Stimulated activated CD4-positive, alpha-beta T cell treated with anti-CD3 and anti-CD28 coated beads, Interleukin-15, amount 100 ng/mL, for 24 hours (primary cell): ENCODE measurements at regions not wholly inside any gene's neighbourhood (a gene's known extent, or its start where the extent isn't known, plus 50 kb on each side); places are given as distances from the start of the nearest gene placed in this dataset.
"Not testable (repeated sequence)": the region's sequence is repeated elsewhere in the genome, so short reads cannot be mapped to it uniquely, and the experiment has no call there.

Source experiments
- DNase-seq: peaks from one replicate; pipeline ENCODE4 v3.0.0-alpha.2; 2020

DNA sequence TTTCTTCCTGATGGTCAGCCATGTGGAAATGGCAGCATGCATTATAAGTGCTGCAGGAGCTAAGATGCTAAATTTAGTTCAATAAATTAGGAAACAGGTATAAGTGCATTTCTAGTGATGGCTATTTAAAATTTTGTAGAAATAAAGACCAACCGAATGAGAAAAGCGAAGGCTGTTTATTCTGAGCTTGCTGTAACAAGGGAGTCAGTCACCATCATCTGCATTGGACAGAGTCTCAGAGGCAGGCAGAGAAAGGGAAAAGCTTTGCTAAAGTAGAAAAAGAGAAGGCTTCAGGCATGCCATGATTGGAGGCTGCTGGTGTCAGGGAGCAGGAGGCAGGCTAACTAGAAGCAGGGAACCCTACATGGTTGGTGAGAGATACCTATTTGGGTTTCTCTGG is 451.0 kb downstream of the EDEM1 start:
- no peak for DNase-seq

DNA sequence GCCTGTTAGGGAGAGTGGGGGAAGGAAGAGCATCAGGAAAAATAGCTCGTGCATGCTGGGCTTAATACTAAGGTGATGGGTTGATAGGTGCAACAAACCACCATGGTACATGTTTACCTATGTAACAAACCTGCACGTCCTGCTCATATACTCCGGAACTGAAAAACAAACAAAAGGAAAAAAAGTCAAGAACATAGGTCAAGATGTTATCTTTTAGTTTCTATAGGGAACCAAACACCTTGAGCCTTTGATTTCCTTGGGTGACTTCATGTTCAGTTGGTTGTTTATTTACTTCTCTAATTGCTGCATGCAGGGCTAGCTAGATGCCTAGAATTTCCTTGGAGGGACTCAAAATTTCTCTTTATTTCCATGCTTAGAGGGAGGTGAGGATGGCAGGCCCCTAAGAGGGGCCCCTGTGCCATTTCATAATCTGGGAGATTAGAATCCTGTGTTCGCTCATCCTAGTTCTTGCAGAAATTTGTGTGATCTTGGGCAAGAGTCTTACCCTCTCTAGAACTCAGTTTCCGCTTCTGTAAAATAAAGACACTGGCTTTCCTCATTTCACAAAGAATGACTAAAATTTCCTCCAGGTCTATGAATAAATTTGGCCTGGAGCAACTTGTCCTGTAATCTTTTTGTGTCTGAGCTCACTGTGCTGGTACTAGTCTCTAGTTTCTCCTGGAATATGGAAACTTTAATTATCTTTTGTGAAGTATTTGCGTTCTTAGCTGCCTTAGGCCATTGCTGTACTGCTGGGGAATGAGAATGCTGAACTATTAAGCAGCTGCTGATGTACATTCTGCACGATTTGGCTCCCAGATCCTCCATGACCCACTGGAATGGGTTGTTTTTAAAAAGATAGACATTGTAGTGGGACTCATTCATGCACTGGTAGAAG is 457.5 kb downstream of the EDEM1 start:
- no peak for DNase-seq

DNA sequence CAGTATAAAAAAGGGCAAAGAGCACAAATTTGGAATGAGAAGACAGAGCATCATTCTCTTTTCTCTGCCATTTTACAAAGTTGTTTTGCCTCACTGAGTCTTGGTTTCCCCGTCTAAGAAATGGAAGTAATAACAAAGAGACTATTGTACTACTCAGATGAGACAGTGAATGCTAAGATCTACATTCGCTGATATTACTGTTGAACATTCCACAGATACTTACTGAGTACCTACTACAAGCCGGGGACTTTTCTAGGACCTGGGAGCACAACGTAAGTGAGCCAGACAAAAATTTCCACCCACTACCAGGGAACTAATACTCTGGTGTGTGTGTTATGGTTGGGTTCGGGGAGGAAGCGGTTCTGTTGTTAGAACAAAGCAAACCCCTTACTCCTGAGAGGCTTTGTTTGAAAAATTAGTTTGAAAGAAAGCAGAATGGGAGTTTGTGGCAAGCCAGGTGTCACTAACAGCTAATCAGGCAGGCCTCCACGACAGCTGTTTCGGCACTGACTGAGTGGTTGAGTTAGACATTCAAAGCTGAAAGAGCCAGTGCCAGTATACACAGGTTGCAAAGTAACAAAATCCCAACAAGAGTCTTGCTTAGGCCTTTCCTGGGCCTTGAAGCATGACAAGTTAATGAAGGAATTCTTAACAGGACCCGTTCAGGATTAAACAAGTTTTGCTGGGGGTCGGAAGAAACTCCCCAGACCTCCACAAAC is 458.3 kb downstream of the EDEM1 start:
- DNase-seq, result no peak

DNA sequence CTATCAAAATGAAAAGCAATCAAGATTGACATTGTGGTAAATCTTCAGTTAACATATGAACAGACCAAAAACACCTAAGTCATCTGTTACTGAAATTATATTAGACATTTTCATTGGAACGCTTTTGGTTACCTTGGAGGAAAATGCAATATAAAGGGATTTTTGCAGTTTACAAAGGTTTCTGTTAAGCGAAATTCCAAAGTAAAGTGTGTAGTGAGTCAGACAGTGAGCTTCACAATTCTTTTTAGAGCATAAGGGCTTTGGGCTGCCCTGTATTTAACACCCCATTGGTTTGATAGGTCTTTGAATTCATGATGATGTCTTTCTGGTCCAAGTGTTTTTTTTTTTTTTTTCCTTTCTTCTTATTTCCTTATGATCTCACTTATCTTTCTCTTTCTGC is 462.8 kb downstream of the EDEM1 start:
- DNase-seq, result no peak

DNA sequence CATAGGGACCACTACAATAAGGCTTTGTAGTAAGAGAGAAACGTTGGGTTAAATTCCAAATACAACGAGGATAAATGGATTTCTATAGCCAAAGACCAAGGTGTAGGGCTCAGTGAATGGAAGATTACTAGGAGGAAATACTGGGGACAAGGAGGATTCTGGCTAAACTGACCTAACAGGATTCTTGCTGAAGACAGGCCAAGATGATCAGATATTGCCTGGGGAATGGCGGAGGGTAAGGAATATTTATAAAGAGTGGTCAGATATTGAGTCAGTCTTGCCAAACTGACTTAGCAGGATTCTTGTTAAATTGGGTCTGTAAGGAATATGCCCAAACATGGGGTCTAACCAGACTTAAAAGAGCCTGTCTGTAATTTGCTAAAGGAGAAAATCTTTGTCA is 463.8 kb downstream of the EDEM1 start:
- DNase-seq, result no peak

DNA sequence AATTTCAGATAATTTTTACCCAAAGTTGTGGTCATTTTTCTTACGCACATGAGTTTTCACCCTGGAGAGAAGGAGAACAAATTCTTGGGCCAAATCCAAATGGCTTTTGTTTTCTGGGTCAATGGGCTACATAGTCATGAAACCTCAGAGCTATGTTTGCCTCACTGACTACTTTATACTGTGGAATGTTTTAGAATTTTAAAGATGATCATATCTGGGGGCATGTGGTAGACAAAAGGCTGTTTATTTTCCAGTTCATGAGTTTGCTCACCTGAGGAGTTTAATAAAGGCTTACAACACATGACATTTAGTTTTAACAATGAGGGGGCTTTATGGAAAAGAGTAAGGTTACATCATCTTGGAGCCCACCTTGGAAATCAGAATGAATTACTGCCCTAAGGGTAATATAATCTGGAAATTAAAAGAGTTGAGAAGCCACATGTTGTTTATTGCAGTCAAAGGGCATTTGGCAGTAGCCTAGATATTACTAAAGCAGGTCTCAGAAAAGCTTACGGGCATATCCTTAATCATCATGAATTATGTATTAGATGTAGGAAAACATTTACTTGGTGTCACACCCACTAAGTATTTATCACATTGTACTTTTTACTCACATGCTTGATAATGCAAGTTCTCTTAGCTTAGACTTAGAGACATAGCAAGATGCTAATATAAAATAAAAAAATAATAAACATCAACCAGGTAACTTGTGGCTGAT is 466.1 kb downstream of the EDEM1 start:
- DNase-seq, result no peak

DNA sequence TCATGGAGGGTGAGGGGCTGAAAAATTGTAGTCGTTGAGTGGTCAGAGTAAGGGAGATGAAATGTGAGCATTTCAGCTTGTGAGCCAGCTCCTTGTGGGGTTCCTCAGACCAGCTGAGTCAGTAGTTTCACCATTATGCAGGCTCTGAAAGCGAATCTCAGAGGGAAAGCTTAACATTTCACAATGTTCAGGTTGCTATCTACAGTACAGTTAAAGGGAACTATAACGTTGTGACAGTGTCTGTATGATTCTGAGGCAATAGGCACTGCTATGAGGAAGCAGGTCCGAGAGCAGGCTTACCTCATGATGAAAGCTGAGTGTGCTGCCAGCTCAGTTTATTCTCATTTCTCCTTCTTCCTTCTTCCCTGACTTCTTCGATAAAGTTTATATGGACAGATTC is 469.6 kb downstream of the EDEM1 start:
- no peak for DNase-seq

DNA sequence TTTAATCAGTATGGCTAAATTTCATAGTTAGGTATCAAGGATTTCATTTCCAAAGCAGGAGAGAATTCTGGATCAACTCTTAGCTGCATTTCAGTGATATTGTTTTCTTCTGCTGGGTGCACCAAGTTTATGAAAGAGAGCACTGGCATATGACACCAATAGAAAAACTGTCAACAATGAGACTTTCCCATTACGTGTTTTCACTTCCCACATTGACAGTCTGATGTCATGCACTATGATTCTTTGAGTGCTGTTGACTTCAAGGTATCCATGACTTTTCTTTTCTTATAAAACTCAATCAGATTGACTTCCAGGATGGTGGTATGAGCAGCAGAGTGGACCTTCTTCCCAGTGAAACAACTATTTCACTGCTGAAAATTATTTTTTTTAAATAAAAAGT is 476.1 kb downstream of the EDEM1 start:
- no peak for DNase-seq

DNA sequence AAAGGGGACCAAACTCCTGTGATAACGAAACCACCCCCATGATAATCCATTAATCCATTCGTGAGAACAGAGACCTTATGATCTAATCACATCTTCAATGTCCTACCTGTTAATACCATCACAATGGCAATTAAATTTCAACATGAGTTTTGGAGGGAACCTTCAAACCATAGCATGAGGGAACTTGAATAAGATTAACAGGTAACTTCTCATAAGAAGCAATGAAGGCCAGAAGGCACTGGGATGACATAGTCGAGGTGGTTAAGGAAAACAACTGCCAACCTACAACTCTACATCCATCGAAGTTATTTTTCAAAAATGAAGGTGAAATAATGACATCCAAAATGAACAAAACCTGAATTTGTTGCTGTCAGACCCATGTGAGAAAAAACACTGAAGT is 478.9 kb downstream of the EDEM1 start:
- DNase-seq, result no peak

DNA sequence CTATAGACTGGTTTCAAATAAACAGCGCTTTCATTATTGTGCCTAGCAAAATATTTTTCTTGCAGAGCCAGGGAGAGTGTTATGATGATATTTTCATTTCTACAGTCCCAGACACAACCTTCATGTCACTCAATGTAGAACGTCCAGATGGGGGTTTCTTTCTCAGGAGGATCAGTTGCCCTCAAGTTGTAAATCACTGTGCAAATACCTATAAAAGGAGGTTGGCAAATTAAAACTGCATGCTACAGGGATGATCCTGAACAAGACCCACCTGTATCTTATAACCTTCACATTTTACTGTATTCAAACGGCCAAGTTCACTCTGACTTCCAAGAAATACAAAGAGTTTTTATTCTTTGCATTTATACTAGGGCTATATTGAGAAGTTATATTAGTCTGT is 486.0 kb downstream of the EDEM1 start:
- no peak for DNase-seq

DNA sequence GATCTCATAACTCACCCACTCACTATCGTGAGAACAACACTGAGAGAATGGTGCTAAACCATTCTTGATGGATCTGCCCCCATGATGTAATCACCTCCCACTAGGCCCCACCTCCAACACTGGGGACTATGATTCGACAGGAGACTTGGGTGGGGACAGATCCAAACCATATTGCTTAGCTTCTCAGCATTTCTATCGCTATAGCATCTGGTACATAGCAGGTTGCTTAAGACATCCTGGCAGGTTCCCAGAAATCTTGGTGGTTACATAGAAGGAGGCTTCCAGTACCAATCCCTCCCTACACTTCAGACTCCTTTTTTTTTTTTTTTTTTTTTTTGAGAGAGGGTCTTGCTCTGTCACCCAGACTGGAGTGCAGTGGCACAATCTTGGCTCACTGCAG is 487.8 kb downstream of the EDEM1 start:
- DNase-seq, result no peak

DNA sequence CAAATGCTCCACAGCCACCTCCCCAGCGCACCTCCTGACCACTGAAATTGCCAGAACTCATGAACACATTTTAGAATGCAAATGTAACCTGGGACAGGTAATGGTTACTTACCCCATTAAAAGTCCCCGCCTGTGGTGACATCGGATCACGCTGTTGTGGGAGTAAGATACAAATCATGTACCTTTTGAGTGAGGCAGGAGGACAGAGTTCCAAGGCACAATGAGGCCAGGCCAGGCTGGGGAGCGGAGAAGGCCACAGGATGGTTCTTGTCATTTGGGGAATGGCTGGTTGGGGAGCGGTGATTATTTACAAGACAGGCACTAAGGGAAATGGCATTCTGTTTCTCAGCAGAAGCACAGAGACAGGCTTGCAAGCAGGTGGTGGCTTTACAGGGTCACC is 490.0 kb downstream of the EDEM1 start:
- no peak for DNase-seq

DNA sequence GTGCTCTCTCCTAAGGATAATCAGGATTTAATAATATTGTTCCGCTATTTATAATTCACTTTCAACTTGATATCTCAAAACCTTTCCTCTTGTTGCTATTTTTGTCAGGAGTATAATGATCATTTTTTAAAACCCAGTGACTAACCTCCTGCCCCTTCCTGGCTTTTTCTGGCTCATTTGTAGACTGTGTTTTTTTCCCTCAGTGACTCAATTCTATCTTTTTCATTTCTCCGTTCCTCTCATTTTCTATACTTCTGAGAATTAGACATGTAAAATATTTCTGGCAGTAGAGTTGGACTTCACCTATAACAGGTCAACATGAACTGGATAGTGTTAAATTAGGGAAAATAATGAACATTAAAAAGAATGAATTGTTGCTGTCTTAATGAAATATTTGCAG is 490.7 kb downstream of the EDEM1 start:
- DNase-seq, result no peak

DNA sequence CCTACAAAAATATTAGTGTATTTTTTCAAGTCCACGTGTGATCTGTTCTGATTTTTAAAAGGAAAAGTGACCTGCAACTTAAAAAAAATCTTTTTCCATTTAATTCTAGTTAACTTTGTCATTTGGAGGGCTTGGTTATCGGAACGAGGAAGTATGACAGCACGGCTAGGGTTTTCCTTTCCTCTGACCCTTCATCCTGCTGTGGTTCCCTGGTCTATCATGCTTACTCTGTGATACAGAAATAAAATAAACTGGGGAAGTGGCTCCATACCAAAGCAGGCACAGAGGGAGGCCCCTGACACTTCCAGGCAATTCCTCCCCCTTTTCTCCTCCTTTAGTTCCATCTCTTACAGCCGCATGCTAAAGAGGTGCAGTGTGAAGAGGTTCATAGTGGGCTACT is 491.3 kb downstream of the EDEM1 start:
- DNase-seq, result no peak

DNA sequence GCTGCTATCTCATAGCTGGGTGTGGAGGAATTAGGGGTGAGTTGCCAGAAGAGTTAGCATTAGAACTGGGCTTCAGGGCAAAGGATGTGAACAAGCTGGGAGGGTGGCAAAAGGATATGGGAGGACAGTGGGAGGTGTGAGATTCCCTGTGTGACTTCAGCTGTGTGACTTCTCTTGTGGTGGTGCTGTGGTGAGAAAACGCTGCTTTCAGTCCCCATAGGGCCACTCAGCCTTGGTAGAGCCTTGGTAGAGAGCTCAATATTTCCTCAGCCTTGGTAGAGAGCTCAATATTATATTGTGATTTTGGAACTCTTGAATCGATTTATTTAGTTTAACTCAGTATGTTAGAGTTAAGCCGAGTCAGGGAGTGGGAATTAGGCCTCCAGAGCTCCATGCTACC is 499.7 kb downstream of the EDEM1 start:
- no peak for DNase-seq

DNA sequence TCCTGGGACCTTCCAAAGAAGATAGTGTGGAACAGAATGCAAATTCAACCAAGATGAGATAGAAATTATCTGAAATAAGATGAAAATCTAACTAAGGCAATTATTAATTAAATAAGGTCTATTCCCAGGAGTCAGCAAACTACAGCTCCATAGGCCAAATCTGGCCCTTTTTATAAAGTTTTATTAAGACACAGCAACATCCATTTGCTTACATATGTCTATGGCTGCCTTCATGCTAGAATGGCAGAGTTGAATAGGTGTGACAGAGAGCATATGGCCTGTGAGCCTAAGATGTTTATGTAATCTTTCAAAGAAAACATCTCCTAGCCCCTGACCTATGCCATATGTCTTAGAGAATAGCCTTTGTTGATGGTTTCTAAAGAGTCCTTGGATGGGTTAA is 503.0 kb downstream of the EDEM1 start:
- no peak for DNase-seq

DNA sequence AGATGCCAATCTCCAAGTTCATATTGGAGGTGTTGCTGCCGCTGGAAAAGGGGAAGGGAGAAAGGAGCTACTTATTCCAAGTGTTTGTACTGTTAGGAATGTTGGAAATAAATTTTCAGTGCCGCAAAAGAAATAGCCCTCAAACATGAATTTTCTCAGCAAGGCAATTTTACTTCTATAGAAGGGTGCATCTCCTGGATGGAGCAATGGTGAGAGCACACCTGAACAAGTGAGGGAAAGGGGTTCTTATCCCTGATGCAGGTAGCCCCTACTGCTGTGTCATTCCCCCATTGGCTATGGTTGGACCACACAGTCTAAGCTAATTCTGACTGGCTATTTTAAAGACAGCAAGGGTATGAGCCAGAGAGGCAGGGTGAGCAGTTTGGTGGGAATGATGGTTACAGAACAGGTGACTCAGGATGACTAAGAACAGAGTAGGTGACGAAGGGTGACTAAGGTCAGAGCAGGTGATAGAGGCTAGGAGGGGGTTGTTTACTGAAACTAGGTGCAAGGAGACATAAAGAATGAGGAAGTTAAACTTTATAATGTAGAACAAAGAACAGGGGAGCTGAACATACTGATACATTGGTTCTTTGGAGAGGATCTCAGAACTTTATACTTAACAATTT is 503.5 kb downstream of the EDEM1 start:
- DNase-seq, result no peak

DNA sequence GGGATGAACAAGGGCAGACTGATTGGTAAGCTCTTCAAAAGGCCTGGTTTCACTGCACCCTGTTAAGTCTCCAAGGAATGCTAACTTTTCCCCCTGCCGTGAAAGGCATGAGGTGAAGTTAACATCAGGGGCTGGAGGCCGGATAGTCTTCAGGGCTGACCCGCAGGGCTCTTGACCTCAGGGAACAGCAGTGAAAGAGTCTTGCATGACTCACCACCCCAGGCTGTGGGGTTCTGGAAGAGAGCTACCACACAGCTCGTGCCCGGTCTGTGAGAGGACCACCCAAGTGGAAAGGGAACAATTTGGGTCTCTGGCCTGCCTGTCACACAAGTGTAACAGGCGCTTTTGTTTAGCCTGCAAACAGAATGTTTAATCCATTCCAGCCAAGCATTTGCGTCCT is 504.9 kb downstream of the EDEM1 start:
- DNase-seq, result no peak

DNA sequence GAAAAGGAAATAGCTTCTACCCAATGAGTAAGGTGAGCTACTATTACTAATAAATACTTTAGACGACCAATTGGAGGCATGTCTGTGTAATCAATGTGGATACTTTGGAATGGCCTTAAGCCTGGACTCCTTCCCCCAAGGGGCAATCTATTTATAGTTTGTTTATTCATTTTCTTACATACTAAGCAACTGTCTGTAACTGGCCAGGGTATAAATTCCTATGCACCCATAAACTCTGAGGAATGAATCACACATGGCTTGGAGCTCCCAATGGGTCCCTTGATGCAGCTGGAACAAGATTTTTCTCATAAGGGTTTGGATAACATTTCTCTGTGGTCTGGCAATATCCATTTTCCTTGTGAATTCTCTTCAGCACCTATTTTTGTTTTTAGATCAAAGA is 506.8 kb downstream of the EDEM1 start:
- no peak for DNase-seq

DNA sequence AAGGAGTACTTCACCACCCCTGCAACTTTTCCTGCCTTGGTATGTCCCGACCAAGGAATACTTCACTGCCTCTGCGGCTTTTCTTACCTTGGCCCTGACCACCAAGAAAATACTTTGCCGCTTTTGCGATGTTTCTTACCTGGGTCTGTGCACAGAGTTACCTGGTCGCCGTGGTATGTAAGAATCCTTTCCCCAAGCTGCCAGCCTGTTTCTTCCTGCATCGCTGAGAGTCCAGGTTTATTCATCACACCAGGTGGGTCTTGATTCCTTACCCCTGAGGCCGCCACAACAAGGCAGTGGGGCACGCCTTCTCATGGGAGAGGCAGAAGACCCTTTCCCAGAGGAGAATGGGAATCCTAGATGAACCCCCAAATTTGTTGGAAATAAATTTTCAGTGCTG is 511.3 kb downstream of the EDEM1 start:
- DNase-seq, result no peak

DNA sequence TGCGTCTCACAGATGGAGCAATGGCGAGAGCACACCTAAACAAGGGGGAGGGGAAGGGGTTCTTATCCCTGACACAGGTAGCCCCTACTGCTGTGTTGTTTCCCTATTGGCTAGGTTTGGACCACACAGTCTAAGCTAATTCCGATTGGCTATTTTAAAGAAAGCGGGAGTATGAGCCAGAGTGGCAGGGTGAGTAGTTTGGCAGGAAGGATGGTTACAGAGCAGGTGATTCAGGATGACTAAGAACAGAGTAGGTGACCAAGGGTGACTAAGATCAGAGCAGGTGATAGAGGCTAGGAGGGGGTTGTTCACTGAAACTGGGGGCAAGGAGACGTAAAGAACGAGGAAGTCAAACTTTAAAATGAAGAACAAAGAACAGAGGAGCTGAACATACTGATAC is 511.8 kb downstream of the EDEM1 start:
- no peak for DNase-seq

DNA sequence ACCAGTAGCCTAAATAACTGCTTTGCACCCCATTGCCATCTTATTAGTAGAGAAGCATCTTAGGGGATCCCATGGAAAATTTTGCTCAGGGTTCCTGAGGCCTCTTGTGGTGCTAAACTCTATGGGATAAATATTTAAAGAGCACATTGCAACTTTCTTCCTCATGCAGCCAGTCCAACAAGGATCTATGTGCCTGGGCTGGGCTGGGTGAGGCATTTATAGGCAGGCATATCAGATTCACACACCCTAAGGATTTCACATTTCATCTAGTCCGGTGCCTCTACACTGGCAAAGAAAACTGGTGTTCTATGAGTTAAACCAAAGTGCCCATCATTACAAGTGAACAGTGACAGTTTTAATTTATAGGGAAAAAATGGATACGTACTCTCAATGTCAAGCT is 512.3 kb downstream of the EDEM1 start:
- DNase-seq, result no peak

DNA sequence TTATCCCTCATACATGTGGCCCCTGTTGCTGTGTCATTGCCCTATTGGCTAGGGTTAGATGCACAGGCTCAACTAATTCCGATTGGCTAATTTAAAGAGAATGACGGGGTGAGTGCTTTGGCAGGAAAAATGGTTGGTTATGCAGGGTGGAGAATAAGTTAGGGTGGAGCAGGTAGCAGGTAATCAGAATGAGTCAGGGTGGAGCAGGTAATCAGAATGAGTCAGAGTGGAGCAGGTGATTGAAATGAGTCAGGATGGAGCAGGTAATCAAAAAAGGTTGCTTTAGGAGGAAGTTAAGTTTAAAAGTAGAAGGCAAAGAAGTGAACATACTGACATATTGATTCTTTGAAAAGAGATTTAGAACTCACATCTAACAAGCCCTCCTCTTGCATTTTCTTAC is 513.5 kb downstream of the EDEM1 start:
- DNase-seq, result not testable (repeated sequence)
